Panc1 (cell line): ENCODE measurements at regions not wholly inside any gene's neighbourhood (a gene's known extent, or its start where the extent isn't known, plus 50 kb on each side); places are given as distances from the start of the nearest gene placed in this dataset.

Experiments
- ATAC-seq: fragments of 200-7000 bp; cut with Tn5 transposase; 2 replicates; pipeline ENCODE4 v1.9.1; 2020; ENCODE audit warnings: mild to moderate bottlenecking, moderate library complexity
- BruUV-seq: library from RNA; stranded (reverse); fragments of 400-500 nt; replicated peaks from 2 replicates; lab custom pipeline; 2021; lab: Mats Ljungman, UMichigan
- CTCF ChIA-PET: fragments of 300-600 bp; sonication (Branson Sonifier 250); formaldehyde crosslinking; loops from one replicate; lab custom pipeline; 2022; ENCODE audit warnings: antibody characterized with exemption; lab: Charles Lee
- POLR2A ChIA-PET: fragments of 300-600 bp; sonication (Branson Sonifier 250); formaldehyde crosslinking; loops from one replicate; lab custom pipeline; 2022; ENCODE audit warnings: antibody characterized with exemption; lab: Charles Lee
- DNase-seq: peaks from one replicate; pipeline ENCODE4 v3.0.0-alpha.2; 2010; ENCODE audit warnings: low read depth, low spot score
- H3K27ac ChIP-seq: 2 replicates; pipeline ENCODE4 v1.5.1; 2011; ENCODE audit warnings: mild to moderate bottlenecking, low read length, inconsistent platforms
- H3K27me3 ChIP-seq: fragments of 200-500 bp; sonication (Bioruptor generic); 2 replicates; pipeline ENCODE4 v1.6.0; 2014; ENCODE audit warnings: low read length, inconsistent platforms; ENCODE audit not compliant: control insufficient read depth, insufficient read depth
- H3K36me3 ChIP-seq: fragments of 200-500 bp; sonication (Bioruptor generic); 2 replicates; pipeline ENCODE4 v1.5.1; 2014; ENCODE audit warnings: inconsistent platforms, mild to moderate bottlenecking, low read length, moderate library complexity; ENCODE audit not compliant: control insufficient read depth, insufficient read depth
- H3K4me1 ChIP-seq: 2 replicates; pipeline ENCODE4 v1.5.1; 2011; ENCODE audit warnings: inconsistent platforms, mild to moderate bottlenecking, low read length, moderate library complexity; ENCODE audit not compliant: control insufficient read depth, insufficient read depth
- H3K4me3 ChIP-seq, 2 experiments: 2 replicates each; pipeline ENCODE4 v1.5.1; 2011 to 2012; ENCODE audit warnings: low read depth in 2 of 2, low read length in 2 of 2, mild to moderate bottlenecking in 2 of 2, inconsistent platforms in 1 of 2, moderate library complexity in 1 of 2
- H3K9me3 ChIP-seq: fragments of 200-500 bp; sonication (Bioruptor generic); 2 replicates; pipeline ENCODE4 v1.5.1; 2014; ENCODE audit warnings: low read depth, mild to moderate bottlenecking, inconsistent platforms, low read length, moderate library complexity; ENCODE audit not compliant: control insufficient read depth, insufficient read depth
- CTCF ChIP-seq: fragments of 450-650 bp; IDR thresholded peaks from 2 replicates; pipeline ENCODE4 v1.5.1; 2017; ENCODE audit warnings: mild to moderate bottlenecking
- POLR2AphosphoS5 ChIP-seq: IDR thresholded peaks from 2 replicates; pipeline ENCODE4 v1.6.1; 2012; ENCODE audit warnings: mild to moderate bottlenecking, low read depth, low read length, moderate library complexity
- REST ChIP-seq, 2 experiments: IDR thresholded peaks; 2 replicates each; pipeline ENCODE4 v1.6.1; 2011 to 2012; ENCODE audit warnings: low read depth in 2 of 2, control low read depth in 1 of 2, low read length in 1 of 2, mild to moderate bottlenecking in 1 of 2, moderate library complexity in 1 of 2; ENCODE audit not compliant: insufficient read depth in 1 of 2
- SIN3A ChIP-seq: IDR thresholded peaks from 2 replicates; pipeline ENCODE4 v1.6.1; 2012; ENCODE audit warnings: low read depth, mild to moderate bottlenecking, low read length, moderate library complexity, borderline replicate concordance; ENCODE audit not compliant: insufficient read depth
- TCF7L2 ChIP-seq: IDR thresholded peaks from 2 replicates; pipeline ENCODE4 v1.6.1; 2011; ENCODE audit warnings: mild to moderate bottlenecking, low read depth, low read length, inconsistent platforms
- in situ Hi-C: cut with HindIII; loops from 2 replicates; pipeline ENCODE4 v1.10.0; 2016; ENCODE audit warnings: low sequenced_read_pairs, low pct_unique_long_range_greater_than_20kb
- intact Hi-C: fragments of 100-400 bp; cut with micrococcal nuclease; formaldehyde crosslinking; loops from one replicate; pipeline ENCODE4 v1.10.0; 2022; ENCODE audit not compliant: unreplicated experiment

- intact Hi-C loops, result no loop called here
- Histone ChIP-seq H3K27me3 (no peaks in the 10 kb centered on the region), H3K27ac (no peak overlapping the region), H3K4me3 (no peak overlapping the region), H3K4me1 (no peaks in the 10 kb centered on the region), H3K9me3 (no peaks in the 10 kb centered on the region), H3K36me3 (no peaks in the 10 kb centered on the region)
- ChIA-PET POLR2A (no interaction called here), CTCF (no interaction called here)
- BruUV-seq, result no TSS peak
- DNase-seq (no peak), ATAC-seq (no peak)
- in situ Hi-C loops, result no loop called here
- TF ChIP-seq CTCF (no peak), REST (IDR thresholded peaks at IDR 0.05; ENCODE audit: insufficient read depth in 1 of 2, low read depth in 2 of 2, low read length in 1 of 2) (no peak), SIN3A (no peak), POLR2AphosphoS5 (no peak), TCF7L2 (no peak)
These were observed 1322.2 kb downstream of the PCDH9 start for GRCh38 chr13:65907666-65908525.

- no peaks in the 10 kb centered on the region for H3K36me3 ChIP-seq
- H3K9me3 ChIP-seq, result no peaks in the 10 kb centered on the region
- DNase-seq (no peak), ATAC-seq (no peak)
- ChIA-PET POLR2A (no interaction called here), CTCF (no interaction called here)
- no peaks in the 10 kb centered on the region for H3K27me3 ChIP-seq
- H3K4me1 ChIP-seq, result no peaks in the 10 kb centered on the region
- intact Hi-C loops (no loop called here), in situ Hi-C loops (no loop called here)
- H3K4me3 ChIP-seq, result no peak overlapping the region
- H3K27ac ChIP-seq, result no peak overlapping the region
- no TSS peak for BruUV-seq
- TF ChIP-seq CTCF, result no peak
- no peak for TF ChIP-seq SIN3A
- TF ChIP-seq POLR2AphosphoS5, result no peak
- no peak for TF ChIP-seq REST (IDR thresholded peaks at IDR 0.05; ENCODE audit: insufficient read depth in 1 of 2, low read depth in 2 of 2, low read length in 1 of 2)
- TF ChIP-seq TCF7L2, result no peak
These were observed 1328.4 kb downstream of the PCDH9 start for GRCh38 chr13:65901723-65902122.
